Mucosa of descending colon (tissue), 3 donors: ENCODE measurements at regions not wholly inside any gene's neighbourhood (a gene's known extent, or its start where the extent isn't known, plus 50 kb on each side); places are given as distances from the start of the nearest gene placed in this dataset.

ENCODE experiments used
- ATAC-seq: fragments of 200-7000 bp; cut with Tn5 transposase; one replicate; pipeline ENCODE4 v1.9.1; 2020; ENCODE audit warnings: mild to moderate bottlenecking, moderate library complexity
- DNase-seq, 3 donors: peaks; one replicate each; pipeline ENCODE4 v3.0.0-alpha.2; 2020
- H3K36me3 ChIP-seq: fragments of 200-600 bp; one replicate; pipeline ENCODE4 v1.8.0; 2021; ENCODE audit warnings: low read depth, mild to moderate bottlenecking
- H3K4me1 ChIP-seq: fragments of 200-600 bp; one replicate; pipeline ENCODE4 v1.8.0; 2021; ENCODE audit warnings: low read depth, mild to moderate bottlenecking
- H3K4me3 ChIP-seq: fragments of 200-600 bp; one replicate; pipeline ENCODE4 v1.8.0; 2021; ENCODE audit warnings: mild to moderate bottlenecking
- H3K9me3 ChIP-seq: fragments of 200-600 bp; one replicate; pipeline ENCODE4 v1.8.0; 2021; ENCODE audit warnings: mild to moderate bottlenecking
- CTCF ChIP-seq: fragments of 200-600 bp; IDR thresholded peaks from one replicate; pipeline ENCODE4 v1.8.0; 2022; ENCODE audit warnings: antibody characterized with exemption, mild to moderate bottlenecking
- intact Hi-C, 2 donors: fragments of 100-400 bp; cut with DNase I in 1 of 2; cut with micrococcal nuclease in 1 of 2; formaldehyde crosslinking; loops; one replicate each; pipeline versions ENCODE4 v1.11.0 to v1.11.1; 2022; cut with DNase I, micrococcal nuclease
- donor health status: DM: no; HTN: no; CAD: no; lungs with moderate emphysema.
- donor health status: DM: no; HTN: no; CAD: no.
- donor health status: DM: no; HTN: yes; CAD: no.

GRCh38 chr10:18859659-18860058, 188.9 kb upstream of the MALRD1 start:
- DNase-seq: no peak
- no peaks in the 10 kb centered on the region for H3K9me3 ChIP-seq

GRCh38 chr10:18860186-18860585, 188.4 kb upstream of the MALRD1 start:
- intact Hi-C loops: no loop called here
- TF ChIP-seq CTCF: no peak
- no peaks in the 10 kb centered on the region for H3K4me1 ChIP-seq
- DNase-seq (no peak), ATAC-seq (no peak)
- H3K36me3 ChIP-seq: no peaks in the 10 kb centered on the region
- H3K9me3 ChIP-seq: no peaks in the 10 kb centered on the region
- no peak overlapping the region for H3K4me3 ChIP-seq

More at GRCh38 chr10:18859659-18860058, 188.9 kb upstream of the MALRD1 start:
- H3K4me3 ChIP-seq: no peak overlapping the region
- TF ChIP-seq CTCF: no peak
- no peaks in the 10 kb centered on the region for H3K36me3 ChIP-seq
- H3K4me1 ChIP-seq: no peaks in the 10 kb centered on the region
- intact Hi-C loops: no loop called here
- no peak for ATAC-seq

GRCh38 chr10:18860631-18861240, 187.9 kb upstream of the MALRD1 start:
- no peak overlapping the region for H3K4me3 ChIP-seq
- no peak for TF ChIP-seq CTCF
- DNase-seq (no peak), ATAC-seq (no peak)
- H3K4me1 ChIP-seq: no peaks in the 10 kb centered on the region
- H3K36me3 ChIP-seq: no peaks in the 10 kb centered on the region
- intact Hi-C loops: no loop called here
- H3K9me3 ChIP-seq: no peaks in the 10 kb centered on the region

- H3K4me3 ChIP-seq: no peak overlapping the region
- DNase-seq (no peak), ATAC-seq (no peak)
- H3K4me1 ChIP-seq: no peaks in the 10 kb centered on the region
- TF ChIP-seq CTCF: no peak
- no peaks in the 10 kb centered on the region for H3K9me3 ChIP-seq
- H3K36me3 ChIP-seq: no peaks in the 10 kb centered on the region
- intact Hi-C loops: no loop called here
Measured at GRCh38 chr10:18861382-18861781, 187.2 kb upstream of the MALRD1 start.

- intact Hi-C loops: no loop called here
- H3K4me1 ChIP-seq: no peaks in the 10 kb centered on the region
- no peak overlapping the region for H3K4me3 ChIP-seq
- no peaks in the 10 kb centered on the region for H3K36me3 ChIP-seq
- H3K9me3 ChIP-seq: no peaks in the 10 kb centered on the region
- TF ChIP-seq CTCF: no peak
- DNase-seq (no peak), ATAC-seq (no peak)
Measured at GRCh38 chr10:18866852-18867251, 181.7 kb upstream of the MALRD1 start.

- DNase-seq (no peak), ATAC-seq (no peak)
- intact Hi-C loops: no loop called here
- Histone ChIP-seq H3K9me3 (no peaks in the 10 kb centered on the region), H3K4me3 (no peak overlapping the region), H3K36me3 (no peaks in the 10 kb centered on the region), H3K4me1 (no peaks in the 10 kb centered on the region)
- no peak for TF ChIP-seq CTCF
Measured at GRCh38 chr10:18868919-18869318, 179.7 kb upstream of the MALRD1 start.
